Nephron (organoid): ENCODE measurements at regions not wholly inside any gene's neighbourhood (a gene's known extent, or its start where the extent isn't known, plus 50 kb on each side); places are given as distances from the start of the nearest gene placed in this dataset.

ENCODE experiments used
- H3K27ac Mint-ChIP-seq, 3 experiments: 2 replicates each; pipeline ENCODE4 v1.8.0; 2020; ENCODE audit warnings: mixed read lengths in 3 of 3, mild to moderate bottlenecking in 2 of 3, moderate library complexity in 1 of 3
- H3K27me3 Mint-ChIP-seq: 2 replicates; pipeline ENCODE4 v1.8.0; 2021; ENCODE audit warnings: low read depth, mild to moderate bottlenecking, moderate library complexity, mixed read lengths
- H3K36me3 Mint-ChIP-seq: 2 replicates; pipeline ENCODE4 v1.8.0; 2020; ENCODE audit warnings: low read depth, mixed read lengths
- H3K4me1 Mint-ChIP-seq: 2 replicates; pipeline ENCODE4 v1.8.0; 2020; ENCODE audit warnings: mixed read lengths
- H3K4me3 Mint-ChIP-seq, 3 experiments: 2 replicates each; pipeline ENCODE4 v1.8.0; 2020; ENCODE audit warnings: mild to moderate bottlenecking in 3 of 3, mixed read lengths in 3 of 3, moderate library complexity in 2 of 3
- H3K9me3 Mint-ChIP-seq: 2 replicates; pipeline ENCODE4 v1.8.0; 2020; ENCODE audit warnings: mixed read lengths
- CTCF ChIP-seq, 3 experiments: fragments of 200-600 bp; sonication (generic); IDR thresholded peaks; one replicate each; pipeline ENCODE4 v1.5.0; 2021; ENCODE audit warnings: antibody characterized with exemption in 3 of 3; ENCODE audit not compliant: unreplicated experiment in 3 of 3

- Mint-ChIP-seq H3K9me3 (peaks cover 35% of the 10 kb centered on the region), H3K4me3 (no peak overlapping the region), H3K36me3 (no peaks in the 10 kb centered on the region), H3K27me3 (no peaks in the 10 kb centered on the region), H3K27ac (no peak overlapping the region), H3K4me1 (no peaks in the 10 kb centered on the region)
- no peak for TF ChIP-seq CTCF (IDR thresholded peaks at IDR 0.05; ENCODE audit: unreplicated experiment in 3 of 3)
Measured at GRCh38 chr3:118593277-118593670, 441.4 kb downstream of the IGSF11 start.

GRCh38 chr3:118597184-118597583 lies 437.5 kb downstream of the IGSF11 start:
- H3K36me3 Mint-ChIP-seq: no peaks in the 10 kb centered on the region
- H3K27me3 Mint-ChIP-seq: no peaks in the 10 kb centered on the region
- no peak overlapping the region for H3K27ac Mint-ChIP-seq
- H3K9me3 Mint-ChIP-seq: peaks cover 28% of the 10 kb centered on the region
- no peak for TF ChIP-seq CTCF (IDR thresholded peaks at IDR 0.05; ENCODE audit: unreplicated experiment in 3 of 3)
- no peak overlapping the region for H3K4me3 Mint-ChIP-seq
- no peaks in the 10 kb centered on the region for H3K4me1 Mint-ChIP-seq

- Mint-ChIP-seq H3K27me3 (no peaks in the 10 kb centered on the region), H3K27ac (no peak overlapping the region), H3K4me3 (no peak overlapping the region), H3K36me3 (no peaks in the 10 kb centered on the region), H3K4me1 (no peaks in the 10 kb centered on the region), H3K9me3 (peaks cover 41% of the 10 kb centered on the region)
- no peak for TF ChIP-seq CTCF (IDR thresholded peaks at IDR 0.05; ENCODE audit: unreplicated experiment in 3 of 3)
Measured at GRCh38 chr3:118607915-118608820, 426.5 kb downstream of the IGSF11 start.

GRCh38 chr3:118618247-118619040 lies 416.2 kb downstream of the IGSF11 start:
- no peak for TF ChIP-seq CTCF (IDR thresholded peaks at IDR 0.05; ENCODE audit: unreplicated experiment in 3 of 3)
- Mint-ChIP-seq H3K4me1 (no peaks in the 10 kb centered on the region), H3K9me3 (no peaks in the 10 kb centered on the region), H3K36me3 (no peaks in the 10 kb centered on the region), H3K4me3 (no peak overlapping the region), H3K27ac (no peak overlapping the region), H3K27me3 (no peaks in the 10 kb centered on the region)

- no peak overlapping the region for H3K4me3 Mint-ChIP-seq
- no peak overlapping the region for H3K27ac Mint-ChIP-seq
- no peaks in the 10 kb centered on the region for H3K36me3 Mint-ChIP-seq
- H3K4me1 Mint-ChIP-seq: peaks cover 20% of the 10 kb centered on the region
- peaks cover 4% of the 10 kb centered on the region for H3K27me3 Mint-ChIP-seq
- no peaks in the 10 kb centered on the region for H3K9me3 Mint-ChIP-seq
- no peak for TF ChIP-seq CTCF (IDR thresholded peaks at IDR 0.05; ENCODE audit: unreplicated experiment in 3 of 3)
Measured at GRCh38 chr3:118626453-118626852, 408.2 kb downstream of the IGSF11 start.
